ENCODE measurements at regions not wholly inside any gene's neighbourhood (a gene's known extent, or its start where the extent isn't known, plus 50 kb on each side); places are given as distances from the start of the nearest gene placed in this dataset.

DNA sequence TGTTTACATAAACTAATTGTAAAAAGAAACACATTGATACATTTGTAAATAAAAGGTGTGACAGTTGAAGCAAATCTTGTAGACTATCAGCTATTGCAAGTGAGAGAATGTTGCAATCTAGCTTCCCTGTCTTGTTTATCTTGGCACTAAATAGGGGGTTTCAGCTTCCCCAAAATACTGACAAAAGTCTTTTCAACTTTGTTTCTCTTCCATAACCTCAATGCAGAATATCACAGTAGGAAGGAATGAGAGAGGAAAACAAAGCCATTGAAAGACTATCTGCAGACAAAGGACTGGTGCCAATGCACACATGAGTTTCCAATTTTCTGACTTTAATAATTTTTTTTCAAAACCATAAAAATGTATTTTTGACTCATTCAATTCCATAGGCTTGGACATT, 886.2 kb upstream of the MGAT4C start:
- no peak for DNase-seq

DNA sequence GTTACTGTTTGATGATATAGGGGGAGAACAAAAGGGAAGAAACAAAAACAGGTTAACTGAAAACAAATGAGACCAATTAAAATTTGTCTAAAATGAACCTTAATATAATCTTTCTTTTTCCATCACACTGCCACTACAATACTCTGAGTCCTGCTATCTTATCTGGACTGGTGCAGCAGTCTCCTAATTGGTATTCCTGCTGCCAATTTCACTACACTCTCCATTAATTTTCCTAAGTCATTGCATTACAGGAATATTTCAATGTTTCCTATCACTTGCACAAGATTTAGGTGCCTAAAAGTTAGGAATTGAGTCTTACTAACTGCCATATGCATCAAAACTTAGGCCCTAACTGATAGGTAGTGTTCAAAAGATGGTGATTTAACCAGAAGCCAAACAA, 884.9 kb upstream of the MGAT4C start:
- DNase-seq, result no peak

DNA sequence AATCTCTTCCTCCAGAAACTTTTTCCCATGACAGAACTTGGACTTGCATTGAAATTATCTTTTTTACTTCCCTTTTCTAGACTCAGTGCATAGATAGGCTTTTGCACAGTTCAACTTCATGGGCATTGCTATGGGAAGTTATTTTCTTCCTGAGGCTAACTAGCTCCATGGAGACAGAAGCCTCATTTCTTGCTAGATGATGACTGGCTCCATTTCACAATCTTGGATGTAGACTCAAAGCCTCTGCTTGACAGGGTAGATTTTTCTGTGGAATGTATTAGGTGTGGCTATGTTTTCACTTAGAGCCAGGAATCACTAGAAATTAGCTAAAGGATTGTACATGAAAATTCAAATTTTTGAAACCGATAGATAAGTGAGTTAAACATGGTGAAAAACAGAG, 884.1 kb upstream of the MGAT4C start:
- no peak for DNase-seq

DNA sequence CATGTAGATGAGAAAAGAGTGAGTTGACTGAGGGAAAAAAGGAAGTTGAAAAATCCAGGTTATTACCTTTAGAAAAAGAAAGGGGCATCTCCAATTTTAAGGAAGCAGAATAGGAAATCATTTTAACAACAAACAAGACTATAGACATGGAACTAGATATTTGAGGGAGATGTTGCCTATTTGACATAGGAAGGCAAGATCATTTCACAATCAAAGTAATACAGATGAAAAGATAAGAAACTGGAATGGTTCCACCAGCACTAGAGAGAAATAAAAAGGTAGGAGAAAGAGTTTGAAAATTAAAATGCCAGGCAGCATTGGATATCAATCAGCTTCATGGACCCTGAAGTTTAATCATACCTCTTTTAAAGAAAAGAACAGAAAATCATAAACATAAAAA, 881.0 kb upstream of the MGAT4C start:
- DNase-seq, result no peak

- no peak for DNase-seq
Measured at GRCh38 chr12:87136330-87136976, 880.3 kb upstream of the MGAT4C start.

- no peak for DNase-seq
Measured at GRCh38 chr12:87127272-87127671, 871.1 kb upstream of the MGAT4C start.

DNA sequence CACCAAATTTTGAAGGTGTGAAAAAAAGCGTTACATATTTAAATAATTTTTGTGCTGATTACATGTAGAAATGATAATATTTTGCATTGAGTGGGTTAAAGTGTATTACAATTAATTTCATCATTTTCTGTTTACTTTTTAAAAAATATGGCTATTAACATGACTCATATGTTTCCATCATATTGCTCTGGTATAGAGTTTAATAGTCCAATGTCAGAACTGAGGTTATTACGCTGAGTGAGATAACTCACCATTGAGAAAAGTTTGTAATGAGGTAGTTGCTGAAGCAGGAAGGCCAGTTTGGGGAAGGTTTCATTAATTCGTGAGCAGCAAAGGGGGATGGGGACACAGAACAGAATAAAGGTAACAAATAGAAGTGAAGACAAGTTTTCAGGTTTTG, 865.7 kb upstream of the MGAT4C start:
- no peak for DNase-seq

GRCh38 chr12:87120440-87120839, 864.2 kb upstream of the MGAT4C start:
- DNase-seq, result no peak

- DNase-seq, result no peak
Measured at GRCh38 chr12:87119713-87120112, 863.5 kb upstream of the MGAT4C start.

DNA sequence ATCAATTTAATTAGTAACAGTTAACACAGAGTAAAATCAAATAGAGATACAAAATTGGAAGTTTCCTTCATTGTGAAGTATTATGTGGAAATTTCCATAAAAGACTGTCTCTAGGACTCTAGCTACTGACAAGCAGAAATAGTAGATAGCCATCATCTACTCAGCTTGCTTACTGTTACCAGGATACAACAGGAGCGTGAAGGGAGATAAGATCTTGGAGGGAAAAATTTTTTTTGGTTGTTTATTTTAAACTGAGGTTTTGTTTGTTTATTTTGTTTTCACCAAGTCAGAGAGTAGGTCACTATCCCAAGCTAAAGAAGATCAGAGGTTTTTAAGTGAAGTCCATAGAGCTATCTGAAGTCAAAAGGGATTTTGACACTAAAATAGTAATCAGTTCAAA, 861.3 kb upstream of the MGAT4C start:
- no peak for DNase-seq

DNA sequence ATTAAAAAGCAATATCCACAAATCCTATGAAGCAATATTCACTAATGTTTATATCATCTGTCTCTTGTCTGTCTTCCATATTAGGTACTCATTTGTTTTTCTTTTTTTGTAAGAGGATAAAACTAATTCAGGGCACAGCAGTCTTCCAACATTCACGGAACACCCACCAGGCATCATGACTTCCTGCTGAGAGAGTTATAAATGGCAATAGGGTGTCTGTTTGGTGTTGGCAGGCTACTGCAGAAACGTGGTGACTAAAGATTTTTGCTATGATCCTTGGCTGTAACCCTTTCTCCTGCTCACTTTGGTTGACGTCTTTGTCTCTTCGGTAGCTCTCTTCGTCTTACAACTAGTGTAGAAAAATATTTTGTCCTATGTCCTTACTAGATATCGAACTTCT, 860.6 kb upstream of the MGAT4C start:
- no peak for DNase-seq

DNA sequence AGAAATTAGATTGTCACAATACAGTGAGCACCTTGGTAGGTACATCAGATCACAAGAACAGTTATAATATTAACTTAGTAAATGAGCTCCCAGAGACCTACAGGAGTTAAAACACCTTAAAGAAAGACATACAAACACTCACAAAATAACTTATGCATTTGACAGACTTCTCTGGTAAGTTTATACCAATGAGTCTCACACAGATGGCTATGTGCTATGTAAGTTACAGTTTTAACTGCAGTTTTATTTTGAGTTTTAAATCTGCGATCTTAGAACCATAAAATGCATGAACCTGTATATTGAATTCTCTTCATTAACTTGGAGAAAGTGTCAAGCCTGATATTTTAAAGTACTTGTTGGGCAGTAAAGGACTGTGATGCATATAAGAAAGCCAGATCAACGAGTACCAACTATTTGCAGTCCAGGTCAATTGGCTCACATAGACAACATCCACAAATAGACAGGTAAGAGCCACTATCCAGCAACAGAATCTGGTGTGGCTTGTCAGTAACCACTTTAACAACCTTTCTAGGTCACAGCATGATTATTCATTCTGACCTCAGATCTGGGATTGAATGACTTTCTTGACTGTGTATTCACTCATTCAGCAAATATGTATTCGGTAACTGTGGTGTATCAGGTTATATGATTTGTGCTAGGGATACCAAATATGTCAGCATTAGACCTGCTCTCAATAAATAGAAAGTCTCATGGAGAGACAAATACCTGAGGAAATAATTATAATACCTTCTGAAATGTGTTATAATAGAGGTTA, 856.6 kb upstream of the MGAT4C start:
- no peak for DNase-seq

- no peak for DNase-seq
Measured at GRCh38 chr12:87107766-87108165, 851.6 kb upstream of the MGAT4C start.

GRCh38 chr12:87107270-87107669, 851.1 kb upstream of the MGAT4C start:
- no peak for DNase-seq

DNA sequence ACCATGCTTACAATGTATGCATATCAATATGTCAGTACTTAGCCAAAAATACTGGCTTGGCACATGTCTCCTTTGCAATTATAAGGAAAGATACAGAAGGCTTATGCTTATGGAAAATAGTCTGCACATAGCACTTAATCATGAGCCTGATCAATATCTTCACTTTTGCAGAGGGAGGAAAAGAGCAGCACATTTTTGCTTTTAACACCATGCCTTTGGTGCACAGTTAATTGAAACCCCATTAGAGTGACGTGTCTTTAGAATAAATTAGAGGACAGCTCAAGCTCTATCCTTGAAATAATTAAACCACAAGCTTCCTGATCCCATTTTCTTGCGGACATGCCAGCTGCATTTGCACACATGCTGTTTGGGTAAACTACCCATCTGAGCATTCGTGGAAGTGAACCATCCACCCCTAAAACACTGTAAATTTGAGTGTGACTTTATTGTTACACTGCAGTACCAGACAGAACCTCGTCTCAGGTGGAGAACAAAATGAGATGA, 839.9 kb upstream of the MGAT4C start:
- DNase-seq, result no peak

DNA sequence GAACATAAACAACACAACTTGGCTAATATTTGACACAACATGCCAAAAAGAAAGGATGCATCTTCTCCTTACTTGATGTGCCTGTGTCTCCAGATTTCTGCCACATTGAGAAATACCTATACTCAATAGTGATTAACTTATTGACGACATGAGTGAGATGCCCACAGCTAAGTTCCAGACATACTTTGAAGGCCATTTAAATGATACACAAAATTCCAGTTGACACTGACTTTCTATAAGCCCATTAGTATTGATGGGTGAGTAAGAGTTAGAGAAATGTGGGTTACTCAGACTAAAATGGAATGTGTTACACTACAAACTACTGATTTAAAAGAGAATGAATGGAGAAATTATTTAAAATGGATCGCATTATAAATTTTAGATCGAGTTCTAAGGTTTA, 838.2 kb upstream of the MGAT4C start:
- no peak for DNase-seq

DNA sequence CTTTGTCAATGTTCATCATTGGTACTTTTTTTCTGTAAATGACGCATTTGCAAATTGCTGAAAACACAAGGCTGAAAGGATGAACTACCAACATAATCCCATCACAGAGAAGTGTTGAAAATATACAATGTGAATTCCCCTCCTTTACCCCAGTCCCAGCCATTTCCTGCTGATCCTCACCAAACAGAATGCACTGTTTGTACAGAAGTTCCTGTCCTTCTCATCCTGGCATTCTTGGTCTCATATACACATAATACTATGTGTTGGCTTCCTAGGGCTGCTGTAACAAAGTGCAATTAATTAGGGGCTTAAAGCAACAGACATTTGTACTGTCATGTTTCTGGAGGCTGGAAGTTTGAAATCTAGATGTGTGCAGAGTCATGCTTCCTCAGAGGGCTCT, 836.2 kb upstream of the MGAT4C start:
- no peak for DNase-seq

DNA sequence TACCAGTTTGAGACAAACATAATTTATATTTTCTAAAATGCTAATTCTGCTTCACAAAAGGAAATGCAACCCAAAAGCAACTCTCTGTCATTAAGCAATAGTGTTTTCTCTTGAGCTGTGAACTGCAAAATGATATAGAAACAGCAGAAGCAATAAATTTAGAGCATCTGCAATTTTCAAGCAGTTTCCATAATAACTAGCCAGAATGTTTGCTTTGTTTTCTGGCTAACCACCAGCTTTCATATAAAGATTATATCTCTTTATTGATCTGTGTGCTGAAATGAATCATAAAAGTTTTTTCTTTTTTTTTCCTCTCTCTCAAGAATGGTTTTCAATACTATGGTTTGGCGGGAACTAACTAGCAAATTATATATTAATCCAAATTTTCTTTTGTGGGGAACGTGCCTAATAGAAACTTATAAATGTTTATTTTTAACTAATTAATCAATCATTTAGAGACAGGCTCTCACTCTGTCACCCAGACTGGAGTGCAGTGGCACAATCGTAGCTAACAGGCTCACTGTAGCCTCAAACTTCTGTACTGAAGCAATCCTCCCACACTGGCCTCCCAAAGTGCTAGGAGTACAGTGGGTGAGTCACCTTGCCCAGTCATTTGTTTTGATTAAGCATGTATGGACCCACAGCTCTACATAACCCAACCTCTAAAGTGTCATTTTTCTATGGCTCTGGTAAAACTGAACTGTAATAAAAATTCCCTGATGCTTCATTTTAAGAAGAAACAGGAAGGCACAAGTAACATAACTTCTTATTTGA, 830.1 kb upstream of the MGAT4C start:
- DNase-seq, result no peak

GRCh38 chr12:87085286-87085685, 829.1 kb upstream of the MGAT4C start:
- DNase-seq, result no peak

DNA sequence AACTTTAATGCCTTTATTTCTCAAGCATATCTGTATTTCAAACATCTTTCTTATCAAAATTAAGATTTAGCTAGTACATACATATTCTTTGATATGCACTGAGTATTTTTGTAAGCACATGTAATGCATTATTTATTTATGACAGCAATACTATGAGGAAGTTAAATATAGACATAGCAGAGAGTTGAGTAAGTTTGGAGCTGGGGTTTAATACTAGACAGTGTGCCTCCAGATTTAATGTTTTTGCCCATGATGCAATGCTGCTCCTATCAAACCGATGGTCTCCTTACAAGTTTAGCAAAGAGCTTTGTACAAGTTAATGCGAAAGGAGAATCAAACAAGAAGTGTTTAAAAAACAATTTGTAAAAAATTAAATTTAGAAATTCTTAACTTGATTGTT, 826.6 kb upstream of the MGAT4C start:
- no peak for DNase-seq

- no peak for DNase-seq
Measured at GRCh38 chr12:87074781-87075180, 818.6 kb upstream of the MGAT4C start.

DNA sequence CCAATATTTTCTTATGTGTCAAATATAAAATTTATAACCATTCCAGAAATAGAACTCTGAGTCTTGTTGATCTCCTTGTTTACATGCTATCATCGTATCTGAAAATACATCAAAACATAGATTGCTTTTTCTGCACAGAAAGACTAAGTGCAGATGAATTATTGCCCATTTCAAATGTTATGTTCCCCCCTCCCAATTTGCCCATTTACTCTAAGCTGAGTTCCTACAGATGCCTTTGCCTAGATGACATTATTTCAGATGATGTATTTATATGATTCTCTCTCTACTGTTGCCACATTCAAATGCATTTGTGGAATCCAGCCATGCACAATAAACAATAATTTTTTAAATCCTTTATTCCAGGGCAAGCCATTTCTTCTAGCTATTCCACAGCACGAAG, 810.1 kb upstream of the MGAT4C start:
- no peak for DNase-seq

DNA sequence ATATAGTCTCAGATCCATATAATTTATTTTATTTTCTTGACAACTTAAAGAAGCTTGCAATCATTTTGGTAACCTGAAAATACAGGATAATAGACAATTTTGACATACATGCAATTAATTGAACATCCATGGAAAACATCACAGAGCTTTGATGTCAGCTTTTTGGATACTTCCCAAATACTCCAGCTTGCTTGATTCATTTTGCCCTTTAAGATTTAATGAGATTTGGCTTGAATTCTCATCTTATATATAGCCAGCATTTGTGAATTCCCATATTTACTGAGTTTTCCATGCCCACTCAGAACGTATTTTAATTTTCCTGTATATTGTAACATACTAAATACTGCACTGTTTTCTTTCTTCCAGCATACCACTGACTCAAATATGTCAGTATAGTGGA, 803.0 kb upstream of the MGAT4C start:
- no peak for DNase-seq

- DNase-seq, result no peak
Measured at GRCh38 chr12:87054226-87054625, 798.0 kb upstream of the MGAT4C start.

Measured in NCI-H1436 (cell line).